Astrocyte (in vitro differentiated cells and primary cell): ENCODE measurements at regions not wholly inside any gene's neighbourhood (a gene's known extent, or its start where the extent isn't known, plus 50 kb on each side); places are given as distances from the start of the nearest gene placed in this dataset.
A peak's percentile ranks its signal among the peaks of the same experiment; 100 is the strongest.

Experiments used
- DNase-seq: peaks from one replicate; pipeline ENCODE4 v3.0.0-alpha.2; 2010; ENCODE audit warnings: low read depth
- FAIRE-seq: peaks from 2 replicates; lab custom pipeline; 2011; peaks lifted over from hg19 to GRCh38; lab: Jason Lieb, UNC
- H2AFZ ChIP-seq: 2 replicates; pipeline ENCODE4 v1.6.0; 2012; ENCODE audit warnings: low read depth, low read length, inconsistent platforms
- H3K27ac ChIP-seq: 2 replicates; pipeline ENCODE4 v1.5.1; 2011; ENCODE audit warnings: low read depth, low read length, inconsistent platforms
- H3K27me3 ChIP-seq: 2 replicates; pipeline ENCODE4 v1.6.0; 2011; ENCODE audit warnings: low read length, inconsistent platforms; ENCODE audit not compliant: insufficient read depth
- H3K36me3 ChIP-seq: 2 replicates; pipeline ENCODE4 v1.5.1; 2011; ENCODE audit warnings: low read length, inconsistent platforms; ENCODE audit not compliant: insufficient read depth
- H3K4me1 ChIP-seq: 2 replicates; pipeline ENCODE4 v1.5.1; 2011; ENCODE audit warnings: low read length, inconsistent platforms; ENCODE audit not compliant: insufficient read depth
- H3K4me2 ChIP-seq: 2 replicates; pipeline ENCODE4 v1.6.0; 2012; ENCODE audit warnings: low read length, inconsistent platforms
- H3K4me3 ChIP-seq: 2 replicates; pipeline ENCODE4 v1.5.1; 2011; ENCODE audit warnings: low read depth, mild to moderate bottlenecking, low read length, inconsistent platforms; ENCODE audit not compliant: insufficient read depth
- H3K79me2 ChIP-seq: 2 replicates; pipeline ENCODE4 v1.6.0; 2012; ENCODE audit warnings: mild to moderate bottlenecking, low read length, inconsistent platforms; ENCODE audit not compliant: insufficient read depth
- H3K9ac ChIP-seq: 2 replicates; pipeline ENCODE4 v1.6.0; 2012; ENCODE audit warnings: mild to moderate bottlenecking, low read length, inconsistent platforms
- H3K9me3 ChIP-seq: 2 replicates; pipeline ENCODE4 v1.5.1; 2012; ENCODE audit warnings: low read depth, mild to moderate bottlenecking, low read length, inconsistent platforms; ENCODE audit not compliant: insufficient read depth
- H4K20me1 ChIP-seq: 2 replicates; pipeline ENCODE4 v1.6.0; 2012; ENCODE audit warnings: low read length, inconsistent platforms; ENCODE audit not compliant: insufficient read depth
- H3K27ac Mint-ChIP-seq: one replicate; pipeline ENCODE4 v1.8.0; 2021; ENCODE audit warnings: mild to moderate bottlenecking, mixed read lengths; ENCODE audit not compliant: unreplicated experiment
- H3K27me3 Mint-ChIP-seq: one replicate; pipeline ENCODE4 v1.8.0; 2021; ENCODE audit warnings: low read depth, mixed read lengths; ENCODE audit not compliant: unreplicated experiment
- H3K36me3 Mint-ChIP-seq: one replicate; pipeline ENCODE4 v1.8.0; 2021; ENCODE audit warnings: low read depth, mixed read lengths; ENCODE audit not compliant: unreplicated experiment
- H3K4me1 Mint-ChIP-seq: one replicate; pipeline ENCODE4 v1.8.0; 2021; ENCODE audit warnings: low read depth, mixed read lengths; ENCODE audit not compliant: unreplicated experiment
- H3K4me3 Mint-ChIP-seq: one replicate; pipeline ENCODE4 v1.8.0; 2021; ENCODE audit warnings: mild to moderate bottlenecking, moderate library complexity, mixed read lengths; ENCODE audit not compliant: unreplicated experiment
- H3K9me3 Mint-ChIP-seq: one replicate; pipeline ENCODE4 v1.8.0; 2021; ENCODE audit warnings: mild to moderate bottlenecking, mixed read lengths; ENCODE audit not compliant: unreplicated experiment
- CTCF ChIP-seq: IDR thresholded peaks from 2 replicates; pipeline ENCODE4 v1.5.1; 2011; ENCODE audit warnings: low read depth, mild to moderate bottlenecking, inconsistent platforms, low read length, moderate library complexity; ENCODE audit not compliant: insufficient read depth
- EZH2 ChIP-seq: IDR thresholded peaks from 2 replicates; pipeline ENCODE4 v1.6.1; 2012; ENCODE audit warnings: mild to moderate bottlenecking, low read length, inconsistent platforms; ENCODE audit not compliant: insufficient read depth

GRCh38 chr9:129242971-129243561, 65.0 kb upstream of the IER5L start:
- H3K4me3 ChIP-seq, result no peak overlapping the region
- no peak overlapping the region for H3K9ac ChIP-seq
- no peaks in the 10 kb centered on the region for H4K20me1 ChIP-seq
- H3K79me2 ChIP-seq, result no peaks in the 10 kb centered on the region
- TF ChIP-seq EZH2 (no peak), CTCF (no peak)
- no peak overlapping the region for H3K4me2 ChIP-seq
- no peak overlapping the region for H3K27ac Mint-ChIP-seq
- no peaks in the 10 kb centered on the region for H3K27me3 ChIP-seq
- H3K9me3 ChIP-seq, result no peaks in the 10 kb centered on the region
- peaks cover 1% of the 10 kb centered on the region for H3K9me3 Mint-ChIP-seq
- H3K36me3 Mint-ChIP-seq, result no peaks in the 10 kb centered on the region
- peaks cover 4% of the 10 kb centered on the region for H3K4me1 ChIP-seq
- peaks cover 9% of the 10 kb centered on the region for H3K4me1 Mint-ChIP-seq
- peak; percentile 34 for DNase-seq
- H2AFZ ChIP-seq, result peak overlapping the region; percentile 66
- no peak for FAIRE-seq
- no peak overlapping the region for H3K4me3 Mint-ChIP-seq
- no peak overlapping the region for H3K27ac ChIP-seq
- H3K36me3 ChIP-seq, result no peaks in the 10 kb centered on the region
- peaks cover 15% of the 10 kb centered on the region for H3K27me3 Mint-ChIP-seq

GRCh38 chr9:129242191-129242941, 64.3 kb upstream of the IER5L start:
- DNase-seq (no peak), FAIRE-seq (no peak)
- Mint-ChIP-seq H3K27ac (no peak overlapping the region), H3K4me1 (peaks cover 9% of the 10 kb centered on the region), H3K27me3 (peaks cover 15% of the 10 kb centered on the region), H3K36me3 (no peaks in the 10 kb centered on the region), H3K9me3 (peaks cover 2% of the 10 kb centered on the region), H3K4me3 (no peak overlapping the region)
- Histone ChIP-seq H3K4me3 (no peak overlapping the region), H4K20me1 (no peaks in the 10 kb centered on the region), H2AFZ (no peak overlapping the region), H3K36me3 (no peaks in the 10 kb centered on the region), H3K27me3 (no peaks in the 10 kb centered on the region), H3K4me2 (no peak overlapping the region), H3K9ac (no peak overlapping the region), H3K9me3 (no peaks in the 10 kb centered on the region), H3K4me1 (peaks cover 7% of the 10 kb centered on the region), H3K27ac (no peak overlapping the region), H3K79me2 (no peaks in the 10 kb centered on the region)
- TF ChIP-seq EZH2 (no peak), CTCF (no peak)

GRCh38 chr9:129241725-129242124, 63.7 kb upstream of the IER5L start:
- Mint-ChIP-seq H3K27ac (no peak overlapping the region), H3K4me1 (peaks cover 15% of the 10 kb centered on the region), H3K9me3 (peaks cover 2% of the 10 kb centered on the region), H3K36me3 (no peaks in the 10 kb centered on the region), H3K27me3 (peaks cover 15% of the 10 kb centered on the region), H3K4me3 (no peak overlapping the region)
- H3K4me2 ChIP-seq, result no peak overlapping the region
- no peaks in the 10 kb centered on the region for H3K36me3 ChIP-seq
- H4K20me1 ChIP-seq, result no peaks in the 10 kb centered on the region
- no peak overlapping the region for H2AFZ ChIP-seq
- FAIRE-seq (no peak), DNase-seq (no peak)
- no peaks in the 10 kb centered on the region for H3K9me3 ChIP-seq
- H3K4me1 ChIP-seq, result peaks cover 13% of the 10 kb centered on the region
- no peak for TF ChIP-seq CTCF
- no peak for TF ChIP-seq EZH2
- H3K4me3 ChIP-seq, result no peak overlapping the region
- no peaks in the 10 kb centered on the region for H3K79me2 ChIP-seq
- no peak overlapping the region for H3K27ac ChIP-seq
- no peak overlapping the region for H3K9ac ChIP-seq
- no peaks in the 10 kb centered on the region for H3K27me3 ChIP-seq
